PC-9 (cell line): ENCODE measurements at regions not wholly inside any gene's neighbourhood (a gene's known extent, or its start where the extent isn't known, plus 50 kb on each side); places are given as distances from the start of the nearest gene placed in this dataset.

Experiments used
- BruUV-seq: library from RNA; stranded (reverse); fragments of 400-500 nt; replicated peaks from 2 replicates; lab custom pipeline; 2021; lab: Mats Ljungman, UMichigan
- CTCF ChIA-PET: fragments of 300-600 bp; sonication (Branson Sonifier 250); formaldehyde crosslinking; loops from one replicate; lab custom pipeline; 2022; ENCODE audit warnings: antibody characterized with exemption; lab: Charles Lee
- POLR2A ChIA-PET: fragments of 300-600 bp; sonication (Branson Sonifier 250); formaldehyde crosslinking; loops from one replicate; lab custom pipeline; 2022; ENCODE audit warnings: antibody characterized with exemption; ENCODE audit not compliant: unreplicated experiment; lab: Charles Lee
- DNase-seq, 2 experiments: peaks; one replicate each; pipeline versions ENCODE4 v3.0.0 to v3.0.0-alpha.2; 2015 to 2022; ENCODE audit warnings: mixed read lengths in 1 of 2
- H2AFZ ChIP-seq: fragments of 200-600 bp; sonication (generic); 2 replicates; pipeline ENCODE4 v1.8.1; 2017; ENCODE audit warnings: antibody characterized with exemption
- H3F3A ChIP-seq: fragments of 200-600 bp; sonication (generic); 2 replicates; pipeline ENCODE4 v1.8.1; 2017; ENCODE audit warnings: antibody characterized with exemption, mild to moderate bottlenecking, low read depth; ENCODE audit not compliant: insufficient read depth
- H3K27ac ChIP-seq: fragments of 200-600 bp; sonication (generic); 2 replicates; pipeline ENCODE4 v1.6.1; 2016; ENCODE audit warnings: mixed run types
- H3K27me3 ChIP-seq: fragments of 200-600 bp; sonication (generic); 2 replicates; pipeline ENCODE4 v1.6.1; 2016; ENCODE audit warnings: low read depth, mixed run types; ENCODE audit not compliant: insufficient read depth
- H3K36me3 ChIP-seq: fragments of 200-600 bp; sonication (generic); 2 replicates; pipeline ENCODE4 v1.6.1; 2016; ENCODE audit warnings: low read depth, mixed run types
- H3K4me1 ChIP-seq: fragments of 200-600 bp; sonication (generic); replicated peaks from 2 replicates; pipeline ENCODE4 v1.6.1; 2016; ENCODE audit warnings: mixed run types; ENCODE audit not compliant: insufficient read depth
- H3K4me2 ChIP-seq: fragments of 200-600 bp; sonication (generic); 2 replicates; pipeline ENCODE4 v1.6.1; 2017; ENCODE audit warnings: mixed run types
- H3K4me3 ChIP-seq: fragments of 200-600 bp; sonication (generic); 2 replicates; pipeline ENCODE4 v1.6.1; 2016; ENCODE audit warnings: mixed run types
- H3K79me2 ChIP-seq: fragments of 200-600 bp; sonication (generic); 2 replicates; pipeline ENCODE4 v1.6.1; 2017; ENCODE audit warnings: low read depth, mixed run types
- H3K9me2 ChIP-seq: fragments of 200-600 bp; sonication (generic); 2 replicates; pipeline ENCODE4 v1.8.1; 2017; ENCODE audit warnings: mild to moderate bottlenecking; ENCODE audit not compliant: insufficient read depth
- H3K9me3 ChIP-seq: fragments of 200-600 bp; sonication (generic); 2 replicates; pipeline ENCODE4 v1.8.1; 2016; ENCODE audit warnings: low read depth; ENCODE audit not compliant: insufficient read depth
- H4K20me1 ChIP-seq: fragments of 200-600 bp; sonication (generic); 2 replicates; pipeline ENCODE4 v1.8.1; 2017; ENCODE audit not compliant: insufficient read depth
- EZH2 ChIP-seq: fragments of 200-600 bp; sonication (generic); IDR thresholded peaks from 2 replicates; pipeline ENCODE4 v1.8.0; 2017; ENCODE audit warnings: antibody characterized with exemption, low read depth
- intact Hi-C: fragments of 100-400 bp; cut with micrococcal nuclease; formaldehyde crosslinking; loops from one replicate; pipeline ENCODE4 v1.10.0; 2022; ENCODE audit not compliant: unreplicated experiment
- TF ChIP-seq, protein P1 (sequence below): fragments of 200-600 bp; sonication (generic); conservative IDR thresholded peaks from 2 replicates; pipeline ENCODE4 v1.6.1; 2017; ENCODE audit warnings: mixed run types, antibody characterized with exemption, mild to moderate bottlenecking, moderate library complexity

DNA sequence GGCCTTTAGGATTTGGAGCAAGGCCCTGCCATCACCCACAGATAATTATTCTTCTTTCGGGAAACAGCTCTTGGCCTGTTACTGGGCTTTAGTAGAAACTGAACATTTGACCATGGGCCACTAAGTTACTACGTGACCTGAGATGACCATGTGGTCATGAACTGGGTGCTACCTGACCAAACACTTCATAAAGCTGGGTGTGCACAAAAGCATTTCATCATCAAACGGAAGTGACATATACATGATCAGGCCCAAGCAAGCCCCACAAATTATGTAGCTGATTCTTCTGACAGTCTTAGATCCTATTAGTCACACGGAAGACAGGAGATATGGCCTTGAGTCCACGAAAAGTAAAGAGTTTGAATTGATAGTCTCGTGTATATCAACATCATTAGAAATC is 130.9 kb upstream of the FBN2 start:
- intact Hi-C loops, result loop anchor here (2.0 to 5.0 kb wide), 2 partner anchors 14 to 173 kb away; no protein-coding TSS in a partner anchor
- H2AFZ ChIP-seq, result no peak overlapping the region
- no peak overlapping the region for H3K4me2 ChIP-seq
- no peaks in the 10 kb centered on the region for H3K79me2 ChIP-seq
- H3K9me2 ChIP-seq, result no peaks in the 10 kb centered on the region
- H3K27ac ChIP-seq, result no peak overlapping the region
- no peak overlapping the region for H3K4me3 ChIP-seq
- H3F3A ChIP-seq, result no peaks in the 10 kb centered on the region
- no peak for DNase-seq
- H4K20me1 ChIP-seq, result no peaks in the 10 kb centered on the region
- H3K9me3 ChIP-seq, result no peaks in the 10 kb centered on the region
- no peaks in the 10 kb centered on the region for H3K4me1 ChIP-seq
- ChIA-PET POLR2A (no interaction called here), CTCF (no interaction called here)
- no TSS peak for BruUV-seq
- H3K36me3 ChIP-seq, result no peaks in the 10 kb centered on the region
- H3K27me3 ChIP-seq, result no peaks in the 10 kb centered on the region
- TF ChIP-seq, protein P1, sequence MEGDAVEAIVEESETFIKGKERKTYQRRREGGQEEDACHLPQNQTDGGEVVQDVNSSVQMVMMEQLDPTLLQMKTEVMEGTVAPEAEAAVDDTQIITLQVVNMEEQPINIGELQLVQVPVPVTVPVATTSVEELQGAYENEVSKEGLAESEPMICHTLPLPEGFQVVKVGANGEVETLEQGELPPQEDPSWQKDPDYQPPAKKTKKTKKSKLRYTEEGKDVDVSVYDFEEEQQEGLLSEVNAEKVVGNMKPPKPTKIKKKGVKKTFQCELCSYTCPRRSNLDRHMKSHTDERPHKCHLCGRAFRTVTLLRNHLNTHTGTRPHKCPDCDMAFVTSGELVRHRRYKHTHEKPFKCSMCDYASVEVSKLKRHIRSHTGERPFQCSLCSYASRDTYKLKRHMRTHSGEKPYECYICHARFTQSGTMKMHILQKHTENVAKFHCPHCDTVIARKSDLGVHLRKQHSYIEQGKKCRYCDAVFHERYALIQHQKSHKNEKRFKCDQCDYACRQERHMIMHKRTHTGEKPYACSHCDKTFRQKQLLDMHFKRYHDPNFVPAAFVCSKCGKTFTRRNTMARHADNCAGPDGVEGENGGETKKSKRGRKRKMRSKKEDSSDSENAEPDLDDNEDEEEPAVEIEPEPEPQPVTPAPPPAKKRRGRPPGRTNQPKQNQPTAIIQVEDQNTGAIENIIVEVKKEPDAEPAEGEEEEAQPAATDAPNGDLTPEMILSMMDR, result no peak
- TF ChIP-seq EZH2, result no peak

DNA sequence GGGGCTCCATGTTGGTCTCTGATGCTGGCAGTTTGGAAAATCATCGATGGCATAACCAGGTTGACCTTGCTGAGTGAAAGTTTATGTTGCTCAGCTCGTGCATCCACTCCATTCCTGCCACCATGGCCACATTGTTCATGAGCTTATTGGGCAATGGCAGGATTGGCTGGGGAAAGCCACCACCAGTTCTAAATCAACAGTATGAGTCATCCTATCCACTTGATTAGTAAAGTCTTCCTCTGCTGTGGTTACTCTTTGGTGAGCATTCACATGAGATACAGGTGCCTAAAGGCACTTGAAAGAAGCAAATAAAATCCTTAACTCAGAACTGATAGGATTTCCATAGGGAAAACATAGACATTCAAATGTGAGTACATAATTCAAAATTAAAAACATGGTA is 131.8 kb upstream of the FBN2 start:
- CTCF ChIA-PET, result no interaction called here

DNA sequence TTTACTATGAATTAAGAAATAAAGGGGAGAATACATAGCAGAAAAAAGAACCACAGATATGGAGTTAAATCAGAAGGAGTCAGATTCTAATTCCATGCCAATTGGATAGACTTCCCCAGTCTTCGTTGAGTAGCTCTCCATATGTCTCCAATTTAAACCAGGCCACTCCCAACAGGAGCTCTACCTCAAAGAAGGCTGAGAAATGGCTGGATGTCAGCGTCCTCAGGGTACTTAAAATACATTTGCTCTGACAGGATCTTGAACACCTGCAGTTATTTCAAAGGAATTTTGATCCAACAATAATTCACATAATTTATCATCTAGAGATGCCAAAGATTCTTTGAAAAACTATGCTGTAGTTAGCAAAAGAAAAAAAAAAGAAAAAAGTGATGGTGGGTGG is 133.9 kb upstream of the FBN2 start:
- no peaks in the 10 kb centered on the region for H4K20me1 ChIP-seq
- intact Hi-C loops, result loop anchor here (10.0 kb wide), 1 partner anchor 1107 kb away; no protein-coding TSS in a partner anchor
- CTCF ChIA-PET, result interaction anchor here (0.7 kb wide), 1 partner anchor 874 kb away, joined by 3 read pairs; no protein-coding TSS in a partner anchor
- H3K4me3 ChIP-seq, result no peak overlapping the region
- H3K27ac ChIP-seq, result no peak overlapping the region
- TF ChIP-seq, protein P1, result no peak
- no peak for TF ChIP-seq EZH2
- H3K4me1 ChIP-seq, result no peaks in the 10 kb centered on the region
- no peaks in the 10 kb centered on the region for H3K27me3 ChIP-seq
- POLR2A ChIA-PET, result no interaction called here
- no peak overlapping the region for H3K4me2 ChIP-seq
- no peak overlapping the region for H2AFZ ChIP-seq
- no peaks in the 10 kb centered on the region for H3K36me3 ChIP-seq
- no peaks in the 10 kb centered on the region for H3K9me2 ChIP-seq
- H3K9me3 ChIP-seq, result no peaks in the 10 kb centered on the region
- no TSS peak for BruUV-seq
- H3K79me2 ChIP-seq, result no peaks in the 10 kb centered on the region
- no peak for DNase-seq
- no peaks in the 10 kb centered on the region for H3F3A ChIP-seq

More for the DNA sequence above, 131.8 kb upstream of the FBN2 start:
- no peak for TF ChIP-seq EZH2
- TF ChIP-seq, protein P1, result no peak
- POLR2A ChIA-PET, result no interaction called here
- Histone ChIP-seq H3K27me3 (no peaks in the 10 kb centered on the region), H3K9me2 (no peaks in the 10 kb centered on the region), H4K20me1 (no peaks in the 10 kb centered on the region), H3K9me3 (no peaks in the 10 kb centered on the region), H3F3A (no peaks in the 10 kb centered on the region), H3K79me2 (no peaks in the 10 kb centered on the region), H3K4me3 (no peak overlapping the region), H3K27ac (no peak overlapping the region), H3K36me3 (no peaks in the 10 kb centered on the region), H3K4me2 (no peak overlapping the region), H3K4me1 (no peaks in the 10 kb centered on the region), H2AFZ (no peak overlapping the region)
- intact Hi-C loops, result loop anchor here (2.0 to 10.0 kb wide), 3 partner anchors 13 to 1105 kb away; no protein-coding TSS in a partner anchor
- DNase-seq, result peak; percentile 5 to 40
- BruUV-seq, result no TSS peak
